HG03066 (cell line): ENCODE measurements at regions not wholly inside any gene's neighbourhood (a gene's known extent, or its start where the extent isn't known, plus 50 kb on each side); places are given as distances from the start of the nearest gene placed in this dataset.
"Not testable (repeated sequence)": the region's sequence is repeated elsewhere in the genome, so short reads cannot be mapped to it uniquely, and the experiment has no call there.

Experiments
- ATAC-seq: cut with Tn5 transposase; IDR thresholded peaks from one replicate; pipeline ENCODE4 v1.9.1; 2021; ENCODE audit warnings: low read depth; ENCODE audit not compliant: unreplicated experiment

- ATAC-seq: not testable (repeated sequence)
Observed at GRCh38 chr9:66601472-66601871, 299.1 kb upstream of the ZNF658 start.

GRCh38 chr9:66631521-66632046 lies 268.9 kb upstream of the ZNF658 start:
- not testable (repeated sequence) for ATAC-seq

- ATAC-seq: not testable (repeated sequence)
Observed at GRCh38 chr9:66647675-66648074, 252.8 kb upstream of the ZNF658 start.

- not testable (repeated sequence) for ATAC-seq
Observed at GRCh38 chr9:66690242-66690641, 210.3 kb upstream of the ZNF658 start.

- ATAC-seq: not testable (repeated sequence)
Observed at GRCh38 chr9:66695561-66696240, 204.8 kb upstream of the ZNF658 start.

- not testable (repeated sequence) for ATAC-seq
Observed at GRCh38 chr9:66697343-66698065, 203.0 kb upstream of the ZNF658 start.

GRCh38 chr9:66698066-66698455 lies 202.5 kb upstream of the ZNF658 start:
- not testable (repeated sequence) for ATAC-seq

GRCh38 chr9:66701411-66702377 lies 198.8 kb upstream of the ZNF658 start:
- not testable (repeated sequence) for ATAC-seq

- ATAC-seq: not testable (repeated sequence)
Observed at GRCh38 chr9:66711553-66711952, 189.0 kb upstream of the ZNF658 start.

GRCh38 chr9:66712870-66713269 lies 187.7 kb upstream of the ZNF658 start:
- peak; percentile 77 for ATAC-seq

GRCh38 chr9:66713552-66713951 lies 187.0 kb upstream of the ZNF658 start:
- not testable (repeated sequence) for ATAC-seq

- ATAC-seq: not testable (repeated sequence)
Observed at GRCh38 chr9:66720845-66721244, 179.7 kb upstream of the ZNF658 start.

- ATAC-seq: not testable (repeated sequence)
Observed at GRCh38 chr9:66727540-66727939, 173.0 kb upstream of the ZNF658 start.

- ATAC-seq: not testable (repeated sequence)
Observed at GRCh38 chr9:66736686-66737085, 163.8 kb upstream of the ZNF658 start.

- ATAC-seq: not testable (repeated sequence)
Observed at GRCh38 chr9:66738418-66738817, 162.1 kb upstream of the ZNF658 start.

- not testable (repeated sequence) for ATAC-seq
Observed at GRCh38 chr9:66740136-66740535, 160.4 kb upstream of the ZNF658 start.

- not testable (repeated sequence) for ATAC-seq
Observed at GRCh38 chr9:66745846-66746245, 154.7 kb upstream of the ZNF658 start.

GRCh38 chr9:66752324-66752923 lies 148.1 kb upstream of the ZNF658 start:
- ATAC-seq: not testable (repeated sequence)

- not testable (repeated sequence) for ATAC-seq
Observed at GRCh38 chr9:66759825-66760492, 140.6 kb upstream of the ZNF658 start.
